Cardiac septum (tissue), 1 donor: ENCODE measurements at regions not wholly inside any gene's neighbourhood (a gene's known extent, or its start where the extent isn't known, plus 50 kb on each side); places are given as distances from the start of the nearest gene placed in this dataset.

Experiments
- DNase-seq: peaks from one replicate; pipeline ENCODE4 v3.0.0-alpha.2; 2020; ENCODE audit warnings: low spot score
- intact Hi-C: fragments of 100-400 bp; cut with DNase I; formaldehyde crosslinking; loops from one replicate; pipeline ENCODE4 v1.14.0; 2022
- donor health status: DM: no; HTN: no; CAD: no.

- no peak for DNase-seq
- intact Hi-C loops: no loop called here
These were observed 99.6 kb downstream of the LURAP1L start for GRCh38 chr9:12874395-12874794.

- intact Hi-C loops: no loop called here
- no peak for DNase-seq
These were observed 100.4 kb downstream of the LURAP1L start for GRCh38 chr9:12875191-12875590.

- intact Hi-C loops: no loop called here
- DNase-seq: no peak
These were observed 102.1 kb downstream of the LURAP1L start for GRCh38 chr9:12876872-12877271.

- intact Hi-C loops: no loop called here
- DNase-seq: no peak
These were observed 103.6 kb downstream of the LURAP1L start for GRCh38 chr9:12878351-12878978.

GRCh38 chr9:12879961-12880360 is 105.1 kb downstream of the LURAP1L start:
- intact Hi-C loops: loop anchor here (5.0 kb wide), 1 partner anchor 103 kb away; the partner anchor contains the start of gene LURAP1L
- no peak for DNase-seq

GRCh38 chr9:12880406-12881015 is 105.7 kb downstream of the LURAP1L start:
- intact Hi-C loops: loop anchor here (5.0 kb wide), 1 partner anchor 103 kb away; the partner anchor contains the start of gene LURAP1L
- DNase-seq: no peak

GRCh38 chr9:12882430-12882829 is 107.6 kb downstream of the LURAP1L start:
- no peak for DNase-seq
- intact Hi-C loops: loop anchor here (2.0 to 5.0 kb wide), 2 partner anchors 105 to 158 kb away; partner anchors contain the start of gene LURAP1L

- no peak for DNase-seq
- intact Hi-C loops: loop anchor here (5.0 kb wide), 1 partner anchor 108 kb away; the partner anchor contains the start of gene LURAP1L
These were observed 110.0 kb downstream of the LURAP1L start for GRCh38 chr9:12884736-12885395.

GRCh38 chr9:12889402-12890106 is 114.7 kb downstream of the LURAP1L start:
- DNase-seq: no peak
- intact Hi-C loops: no loop called here

- intact Hi-C loops: no loop called here
- no peak for DNase-seq
These were observed 116.8 kb downstream of the LURAP1L start for GRCh38 chr9:12891588-12891987.

GRCh38 chr9:12903316-12903715 is 128.5 kb downstream of the LURAP1L start:
- DNase-seq: no peak
- intact Hi-C loops: no loop called here

GRCh38 chr9:12904261-12905000 is 129.6 kb downstream of the LURAP1L start:
- intact Hi-C loops: no loop called here

GRCh38 chr9:12906646-12907045 is 131.8 kb downstream of the LURAP1L start:
- DNase-seq: no peak
- intact Hi-C loops: no loop called here

More at GRCh38 chr9:12904261-12905000, 129.6 kb downstream of the LURAP1L start:
- DNase-seq: no peak

GRCh38 chr9:12908895-12909294 is 134.1 kb downstream of the LURAP1L start:
- intact Hi-C loops: no loop called here

GRCh38 chr9:12915366-12915954 is 140.6 kb downstream of the LURAP1L start:
- intact Hi-C loops: no loop called here
- DNase-seq: no peak

More at GRCh38 chr9:12908895-12909294, 134.1 kb downstream of the LURAP1L start:
- no peak for DNase-seq

GRCh38 chr9:12916042-12916441 is 141.2 kb downstream of the LURAP1L start:
- intact Hi-C loops: no loop called here
- no peak for DNase-seq

GRCh38 chr9:12920437-12920836 is 145.6 kb downstream of the LURAP1L start:
- intact Hi-C loops: no loop called here
- DNase-seq: no peak

GRCh38 chr9:12921621-12922020 is 146.8 kb downstream of the LURAP1L start:
- intact Hi-C loops: no loop called here
- DNase-seq: no peak
